HepG2 (cell line): ENCODE measurements at regions not wholly inside any gene's neighbourhood (a gene's known extent, or its start where the extent isn't known, plus 50 kb on each side); places are given as distances from the start of the nearest gene placed in this dataset.

Experiments
- AHDC1 ChIP-seq: sonication (generic); formaldehyde crosslinking; IDR thresholded peaks from 2 replicates; pipeline ENCODE4 v1.5.1; 2020; ENCODE audit warnings: mild to moderate bottlenecking, missing genetic modification reagents, borderline replicate concordance
- ARID5B ChIP-seq: IDR thresholded peaks from 2 replicates; pipeline ENCODE4 v1.4.0; 2020; ENCODE audit warnings: mild to moderate bottlenecking, missing genetic modification reagents
- GABPA ChIP-seq, 2 experiments: IDR thresholded peaks; 2 replicates each; pipeline ENCODE4 v1.6.1; 2011 to 2016; ENCODE audit warnings: low read depth in 2 of 2, low read length in 1 of 2, missing biosample characterization in 1 of 2, missing genetic modification characterization in 1 of 2
- HDAC1 ChIP-seq: sonication (generic); formaldehyde crosslinking; IDR thresholded peaks from 2 replicates; pipeline ENCODE4 v1.5.1; 2020; ENCODE audit warnings: mild to moderate bottlenecking, missing genetic modification reagents
- JARID2 ChIP-seq: sonication (generic); formaldehyde crosslinking; IDR thresholded peaks from 2 replicates; pipeline ENCODE4 v1.8.1; 2023; ENCODE audit warnings: missing genetic modification reagents, inconsistent platforms; ENCODE audit not compliant: insufficient replicate concordance
- KMT2A ChIP-seq: sonication (generic); formaldehyde crosslinking; IDR thresholded peaks from 2 replicates; pipeline ENCODE4 v1.4.0; 2020; ENCODE audit warnings: missing genetic modification reagents
- POGZ ChIP-seq: sonication (generic); formaldehyde crosslinking; IDR thresholded peaks from 2 replicates; pipeline ENCODE4 v1.4.0; 2020; ENCODE audit warnings: mild to moderate bottlenecking, missing genetic modification reagents
- RBFOX2 ChIP-seq: fragments of 200-400 bp; formaldehyde crosslinking; IDR thresholded peaks from 2 replicates; pipeline ENCODE4 v1.6.1; 2017; ENCODE audit warnings: low read depth, mild to moderate bottlenecking, low read length
- SMAD1 ChIP-seq: sonication (generic); formaldehyde crosslinking; IDR thresholded peaks from 2 replicates; pipeline ENCODE4 v1.4.0; 2020; ENCODE audit warnings: missing genetic modification reagents, low read depth, mild to moderate bottlenecking, borderline replicate concordance
- SOX5 ChIP-seq: IDR thresholded peaks from 2 replicates; pipeline ENCODE4 v1.6.1; 2016; ENCODE audit warnings: borderline replicate concordance
- UBTF ChIP-seq: sonication (generic); formaldehyde crosslinking; IDR thresholded peaks from 2 replicates; pipeline ENCODE4 v1.4.0; 2020; ENCODE audit warnings: mild to moderate bottlenecking, missing genetic modification reagents
- ZNF224 ChIP-seq: sonication (generic); formaldehyde crosslinking; IDR thresholded peaks from 2 replicates; pipeline ENCODE4 v1.5.0; 2020; ENCODE audit warnings: mild to moderate bottlenecking, missing genetic modification reagents
- ZNF512 ChIP-seq: sonication (generic); formaldehyde crosslinking; IDR thresholded peaks from 2 replicates; pipeline ENCODE4 v1.4.0; 2020; ENCODE audit warnings: mild to moderate bottlenecking, missing genetic modification reagents
- ZNF589 ChIP-seq: sonication (generic); formaldehyde crosslinking; conservative IDR thresholded peaks from 2 replicates; pipeline ENCODE4 v1.8.0; 2022; ENCODE audit warnings: mild to moderate bottlenecking, moderate library complexity, missing genetic modification reagents

GRCh38 chr2:103166456-103167324 is 404.9 kb downstream of the TMEM182 start (continued):
- TF ChIP-seq UBTF (no peak), RBFOX2 (no peak), ZNF512 (CRISPR knock-in tag) (no peak), ARID5B (peak; percentile 37; the same call in 1 of the 2 replicates), KMT2A (CRISPR knock-in tag) (no peak), ZNF224 (no peak), AHDC1 (CRISPR knock-in tag) (0 out of 2 replicates have a peak, but pooled peaks have one; percentile 30), SMAD1 (CRISPR knock-in tag) (no peak), POGZ (CRISPR knock-in tag) (peak; percentile 43; the same call in 1 of the 2 replicates), JARID2 (CRISPR knock-in tag) (no peak), GABPA (IDR thresholded peaks at IDR 0.05; ENCODE audit: low read depth, low read length) (no peak), GABPA (CRISPR knock-in tag; IDR thresholded peaks at IDR 0.05; ENCODE audit: low read depth) (peak; percentile 39; the same call in 1 of the 2 replicates), ZNF589 (CRISPR knock-in tag) (no peak), HDAC1 (CRISPR knock-in tag) (0 out of 2 replicates have a peak, but pooled peaks have one; percentile 27), SOX5 (CRISPR knock-in tag) (peak; percentile 45; the same call in 1 of the 2 replicates)
